Spleen (tissue), 11 donors: ENCODE measurements at regions not wholly inside any gene's neighbourhood (a gene's known extent, or its start where the extent isn't known, plus 50 kb on each side); places are given as distances from the start of the nearest gene placed in this dataset.

Source experiments
- DNase-seq: peaks from one replicate; pipeline ENCODE4 v3.0.0-alpha.2; 2020
- H3K27ac ChIP-seq, 8 donors: fragments of 200-600 bp; sonication (generic) in 7 of 8; 1 replicate in 4 of 8; 2 replicates in 4 of 8; pipeline versions ENCODE4 v1.5.0 to v1.8.0; 2016 to 2021; ENCODE audit warnings: inconsistent platforms in 4 of 8, mild to moderate bottlenecking in 4 of 8, moderate library complexity in 1 of 8
- H3K27me3 ChIP-seq, 7 donors: fragments of 200-600 bp; sonication (generic) in 6 of 7; replicated peaks in 1 of 7; 1 replicate in 4 of 7; 2 replicates in 3 of 7; pipeline versions ENCODE4 v1.5.0 to v1.8.0; 2016 to 2021; ENCODE audit warnings: inconsistent platforms in 3 of 7, mild to moderate bottlenecking in 1 of 7
- H3K36me3 ChIP-seq, 6 donors: fragments of 200-600 bp; sonication (generic) in 5 of 6; 1 replicate in 4 of 6; 2 replicates in 2 of 6; pipeline versions ENCODE4 v1.5.0 to v1.8.0; 2016 to 2021; ENCODE audit warnings: inconsistent platforms in 2 of 6
- H3K4me1 ChIP-seq, 6 donors: fragments of 200-600 bp; sonication (generic) in 5 of 6; 1 replicate in 3 of 6; 2 replicates in 3 of 6; pipeline versions ENCODE4 v1.5.0 to v1.8.0; 2016 to 2021; ENCODE audit warnings: inconsistent platforms in 3 of 6
- H3K4me3 ChIP-seq, 8 donors: fragments of 200-600 bp; sonication (generic) in 7 of 8; 1 replicate in 4 of 8; 2 replicates in 4 of 8; pipeline versions ENCODE4 v1.5.0 to v1.8.0; 2016 to 2021; ENCODE audit warnings: inconsistent platforms in 4 of 8, mild to moderate bottlenecking in 4 of 8, moderate library complexity in 2 of 8
- H3K9me3 ChIP-seq, 8 donors: fragments of 200-600 bp; sonication (generic) in 7 of 8; 1 replicate in 4 of 8; 2 replicates in 4 of 8; pipeline versions ENCODE4 v1.5.0 to v1.8.0; 2016 to 2021; ENCODE audit warnings: inconsistent platforms in 4 of 8
- POLR2A ChIP-seq, 3 donors: fragments of 450-650 bp; IDR thresholded peaks; one replicate each; pipeline ENCODE4 v1.5.1; 2017; ENCODE audit warnings: antibody characterized with exemption in 3 of 3, mild to moderate bottlenecking in 1 of 3
- POLR2AphosphoS5 ChIP-seq, 3 donors: sonication (generic); formaldehyde crosslinking; IDR thresholded peaks; one replicate each; pipeline ENCODE4 v1.5.1; 2017; ENCODE audit warnings: antibody characterized with exemption in 3 of 3
- WGBS, 5 donors: extraction: QIAGEN DNeasy Blood & Tissue Kit in 3 of 5; methylation state at CpG; one replicate each; pipeline versions ENCODE4 v1.1.5 to v1.1.7; 2013 to 2018; 5-methylcytosine and 5-hydroxymethylcytosine counted together
- intact Hi-C: fragments of 100-400 bp; cut with DNase I; formaldehyde crosslinking; loops from one replicate; pipeline ENCODE4 v1.15.0; 2023; ENCODE audit warnings: low total_unique reads
- TF ChIP-seq, protein P1 (sequence below), 11 experiments: fragments of 200-600 bp in 7 of 11; fragments of 450-650 bp in 4 of 11; sonication (generic) in 4 of 11; IDR thresholded peaks in 8 of 11; conservative IDR thresholded peaks in 3 of 11; 1 replicate in 7 of 11; 2 replicates in 4 of 11; pipeline versions ENCODE4 v1.4.0 to v1.8.0; 2016 to 2021; ENCODE audit warnings: antibody characterized with exemption in 11 of 11, inconsistent platforms in 4 of 11, mild to moderate bottlenecking in 1 of 11
- donor health status: healthy with polysubstance abuse.
- donor health status: DM: no; HTN: no; CAD: no; lungs with moderate emphysema.
- donor health status: DM: no; HTN: no; CAD: no.
- donor health status: Bipolar disorder and iron deficiency.
- donor health status: healthy.
- donor health status: DM: no; HTN: no; CAD: no.
- donor health status: DM: yes; HTN: yes; CAD: no.

DNA sequence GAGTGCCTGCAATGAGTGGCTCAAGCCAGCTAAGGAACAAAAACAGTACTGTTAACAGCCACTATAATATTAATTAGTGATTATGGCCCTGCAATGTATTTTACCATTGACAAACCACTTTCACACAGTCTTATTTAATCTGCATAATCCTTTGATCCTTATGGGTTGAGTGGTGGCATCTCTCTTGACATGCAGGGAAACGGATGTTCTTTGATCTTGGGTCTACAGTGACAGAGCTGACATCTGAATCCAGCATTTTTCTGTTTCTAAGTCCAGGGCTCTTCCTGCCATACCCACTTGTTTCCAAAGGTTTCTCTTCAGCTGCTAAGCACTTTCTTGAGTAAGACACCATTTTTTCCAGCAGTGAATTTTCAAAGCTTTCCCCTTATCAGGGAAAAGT, 277.7 kb upstream of the ROPN1 start:
- WGBS, 5 donors = 43 to 78% (median 52%) methylated on average over 1 of the region's 1 CpG
- intact Hi-C loops = no loop called here
- Histone ChIP-seq H3K4me3 (no peak overlapping the region), H3K9me3 (no peaks in the 10 kb centered on the region), H3K27me3 (no peaks in the 10 kb centered on the region), H3K36me3 (peaks cover 0 to 10% (median 0%) of the 10 kb centered on the region in 6 donors), H3K4me1 (peaks cover 0 to 43% (median 13%) of the 10 kb centered on the region in 6 donors), H3K27ac (peak overlapping the region in 4 of 8 donors; percentile 2 to 86 (median 37))
- no peak for DNase-seq
- TF ChIP-seq POLR2A (IDR thresholded peaks at IDR 0.05) (no peak), POLR2AphosphoS5 (IDR thresholded peaks at IDR 0.05) (no peak)
- TF ChIP-seq, protein P1, sequence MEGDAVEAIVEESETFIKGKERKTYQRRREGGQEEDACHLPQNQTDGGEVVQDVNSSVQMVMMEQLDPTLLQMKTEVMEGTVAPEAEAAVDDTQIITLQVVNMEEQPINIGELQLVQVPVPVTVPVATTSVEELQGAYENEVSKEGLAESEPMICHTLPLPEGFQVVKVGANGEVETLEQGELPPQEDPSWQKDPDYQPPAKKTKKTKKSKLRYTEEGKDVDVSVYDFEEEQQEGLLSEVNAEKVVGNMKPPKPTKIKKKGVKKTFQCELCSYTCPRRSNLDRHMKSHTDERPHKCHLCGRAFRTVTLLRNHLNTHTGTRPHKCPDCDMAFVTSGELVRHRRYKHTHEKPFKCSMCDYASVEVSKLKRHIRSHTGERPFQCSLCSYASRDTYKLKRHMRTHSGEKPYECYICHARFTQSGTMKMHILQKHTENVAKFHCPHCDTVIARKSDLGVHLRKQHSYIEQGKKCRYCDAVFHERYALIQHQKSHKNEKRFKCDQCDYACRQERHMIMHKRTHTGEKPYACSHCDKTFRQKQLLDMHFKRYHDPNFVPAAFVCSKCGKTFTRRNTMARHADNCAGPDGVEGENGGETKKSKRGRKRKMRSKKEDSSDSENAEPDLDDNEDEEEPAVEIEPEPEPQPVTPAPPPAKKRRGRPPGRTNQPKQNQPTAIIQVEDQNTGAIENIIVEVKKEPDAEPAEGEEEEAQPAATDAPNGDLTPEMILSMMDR (IDR thresholded peaks at IDR 0.05 in 8 of 11, conservative IDR thresholded peaks at IDR 0.05 in 3 of 11) = no peak

DNA sequence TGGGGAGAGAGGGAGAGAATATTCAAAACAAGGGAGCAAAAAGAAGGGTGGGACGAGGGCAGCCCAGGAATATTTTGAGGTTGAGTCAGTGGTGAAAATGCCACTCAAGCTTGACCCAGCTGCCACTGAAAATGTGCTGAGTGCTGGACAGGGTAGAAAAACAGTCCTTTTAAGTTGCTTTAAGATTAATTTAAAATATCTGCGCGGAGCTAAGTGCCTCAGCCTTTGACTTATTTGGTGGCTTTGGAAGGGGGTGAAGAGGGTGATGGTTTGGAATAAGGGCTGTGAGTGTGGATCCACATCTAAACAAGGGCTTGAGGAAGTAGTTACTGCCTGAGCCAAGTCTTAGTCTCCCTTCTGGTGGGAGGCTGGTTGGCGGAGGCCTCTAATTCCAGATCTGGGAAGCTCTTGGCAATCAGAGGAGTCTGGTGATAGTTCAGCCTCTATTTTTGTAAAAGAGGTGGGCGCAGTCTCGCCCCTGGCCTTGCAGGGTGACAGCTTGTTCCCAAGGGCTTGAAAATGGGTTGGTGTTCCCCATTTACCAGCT, 280.8 kb upstream of the ROPN1 start:
- H3K27ac ChIP-seq = peak overlapping the region in 6 of 8 donors; percentile 21 to 92 (median 82)

DNA sequence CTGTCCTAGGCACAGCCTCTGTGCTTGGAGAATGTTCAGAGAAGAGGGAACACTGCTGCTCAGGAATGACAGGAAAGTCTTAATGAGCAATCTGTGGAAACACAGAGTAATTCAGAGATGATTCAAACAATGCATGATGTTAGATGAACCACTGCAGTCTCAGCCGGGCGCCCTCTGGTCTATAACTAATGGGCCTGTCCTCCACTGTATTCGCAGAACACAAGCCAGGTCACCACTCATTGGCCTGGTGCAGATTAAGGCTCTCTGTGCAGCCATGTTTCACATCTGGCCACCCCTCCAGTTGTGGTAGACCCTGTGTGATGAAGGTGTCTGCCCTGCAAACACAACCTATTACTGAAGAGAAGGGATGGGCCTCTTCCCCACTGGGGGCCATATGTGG, 281.7 kb upstream of the ROPN1 start:
- Histone ChIP-seq H3K27ac (peak overlapping the region in 5 of 8 donors; percentile 39 to 92 (median 86)), H3K9me3 (no peaks in the 10 kb centered on the region), H3K4me3 (no peak overlapping the region), H3K27me3 (no peaks in the 10 kb centered on the region), H3K4me1 (peaks cover 4 to 71% (median 32%) of the 10 kb centered on the region in 6 donors), H3K36me3 (peaks cover 0 to 6% (median 0%) of the 10 kb centered on the region in 6 donors)
- no peak for TF ChIP-seq POLR2A (IDR thresholded peaks at IDR 0.05)
- no peak for TF ChIP-seq POLR2AphosphoS5 (IDR thresholded peaks at IDR 0.05)
- TF ChIP-seq, protein P1 (IDR thresholded peaks at IDR 0.05 in 8 of 11, conservative IDR thresholded peaks at IDR 0.05 in 3 of 11) = no peak
- intact Hi-C loops = no loop called here
- 80 to 94% (median 89%) methylated on average over 3 of the region's 3 CpGs for WGBS, 5 donors
- DNase-seq = no peak

More for the DNA sequence above, 280.8 kb upstream of the ROPN1 start:
- no peak for DNase-seq
- H3K36me3 ChIP-seq = peaks cover 0 to 7% (median 0%) of the 10 kb centered on the region in 6 donors
- intact Hi-C loops = no loop called here
- H3K9me3 ChIP-seq = no peaks in the 10 kb centered on the region
- H3K4me1 ChIP-seq = peaks cover 4 to 65% (median 32%) of the 10 kb centered on the region in 6 donors
- H3K4me3 ChIP-seq = no peak overlapping the region
- WGBS, 5 donors = 66 to 72% (median 66%) methylated on average over 4 to 6 of the region's 6 CpGs
- TF ChIP-seq, protein P1 (IDR thresholded peaks at IDR 0.05 in 8 of 11, conservative IDR thresholded peaks at IDR 0.05 in 3 of 11) = no peak
- peak in 2 of 3 donors; percentile 27 to 45 for TF ChIP-seq POLR2AphosphoS5 (IDR thresholded peaks at IDR 0.05)
- no peaks in the 10 kb centered on the region for H3K27me3 ChIP-seq

DNA sequence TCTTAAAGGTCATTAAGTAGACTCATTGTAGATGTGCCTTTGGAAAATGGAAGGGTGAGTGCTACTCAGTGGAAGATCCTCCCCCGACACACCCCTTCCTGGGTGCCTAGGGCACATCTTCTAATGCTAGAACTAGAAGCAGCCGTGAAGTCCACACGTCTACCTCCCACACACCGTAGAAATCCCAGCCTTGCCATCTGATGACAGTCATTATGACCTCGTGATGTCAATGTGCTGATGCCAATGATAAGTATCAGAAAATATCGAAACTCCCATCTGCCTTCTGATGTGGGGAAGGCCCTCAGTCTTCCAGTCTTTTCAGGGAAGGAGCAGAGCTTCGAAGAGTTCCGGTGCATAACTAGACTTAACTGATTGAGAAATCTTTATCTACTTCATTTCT, 282.1 kb upstream of the ROPN1 start:
- peaks cover 0 to 2% (median 0%) of the 10 kb centered on the region in 6 donors for H3K36me3 ChIP-seq
- intact Hi-C loops = no loop called here
- H3K4me1 ChIP-seq = peaks cover 4 to 75% (median 32%) of the 10 kb centered on the region in 6 donors
- DNase-seq = no peak
- no peaks in the 10 kb centered on the region for H3K9me3 ChIP-seq
- WGBS, 5 donors = 90 to 94% (median 93%) methylated on average over 8 of the region's 8 CpGs
- H3K4me3 ChIP-seq = no peak overlapping the region
- H3K27ac ChIP-seq = peak overlapping the region in 5 of 8 donors; percentile 10 to 92 (median 86)
- TF ChIP-seq POLR2AphosphoS5 (IDR thresholded peaks at IDR 0.05) = no peak
- no peak for TF ChIP-seq POLR2A (IDR thresholded peaks at IDR 0.05)
- TF ChIP-seq, protein P1 (IDR thresholded peaks at IDR 0.05 in 8 of 11, conservative IDR thresholded peaks at IDR 0.05 in 3 of 11) = no peak
- no peaks in the 10 kb centered on the region for H3K27me3 ChIP-seq
